H1 (cell line): ENCODE measurements at regions not wholly inside any gene's neighbourhood (a gene's known extent, or its start where the extent isn't known, plus 50 kb on each side); places are given as distances from the start of the nearest gene placed in this dataset.

Experiments used
- CTCF ChIA-PET: fragments of 300-600 bp; sonication (Branson Sonifier 250); formaldehyde crosslinking; loops from one replicate; lab custom pipeline; 2021; ENCODE audit not compliant: partially characterized antibody; lab: Charles Lee
- POLR2A ChIA-PET: fragments of 300-600 bp; sonication (Branson Sonifier 250); formaldehyde crosslinking; loops from one replicate; lab custom pipeline; 2021; ENCODE audit warnings: inconsistent platforms; ENCODE audit not compliant: partially characterized antibody; lab: Charles Lee
- DNase-seq, 2 experiments: peaks; one replicate each; pipeline versions ENCODE4 v3.0.0 to v3.0.0-alpha.2; 2010 to 2022; ENCODE audit warnings: low spot score in 2 of 2, low read depth in 1 of 2, mixed read lengths in 1 of 2
- FAIRE-seq: peaks from 2 replicates; lab custom pipeline; 2011; peaks lifted over from hg19 to GRCh38; lab: Jason Lieb, UNC
- H2AFZ ChIP-seq: 2 replicates; pipeline ENCODE4 v1.8.1; 2012; ENCODE audit warnings: low read length, inconsistent platforms
- H2AK5ac ChIP-seq: 2 replicates; pipeline ENCODE4 v1.6.1; 2013; ENCODE audit warnings: low read depth, low read length
- H2BK120ac ChIP-seq: replicated peaks from 2 replicates; pipeline ENCODE3; 2013; ENCODE audit warnings: low read depth, low read length, inconsistent platforms
- H2BK12ac ChIP-seq: 2 replicates; pipeline ENCODE4 v1.6.1; 2013; ENCODE audit warnings: low read depth, low read length
- H2BK15ac ChIP-seq: 2 replicates; pipeline ENCODE4 v1.6.1; 2013; ENCODE audit warnings: low read length
- H2BK20ac ChIP-seq: 2 replicates; pipeline ENCODE4 v1.6.1; 2013; ENCODE audit warnings: low read length
- H2BK5ac ChIP-seq: 2 replicates; pipeline ENCODE4 v1.6.1; 2013; ENCODE audit warnings: low read depth, low read length
- H3K14ac ChIP-seq: 2 replicates; pipeline ENCODE4 v1.6.1; 2013; ENCODE audit warnings: inconsistent platforms; ENCODE audit not compliant: insufficient read length
- H3K18ac ChIP-seq: 2 replicates; pipeline ENCODE4 v1.6.1; 2013; ENCODE audit warnings: low read length; ENCODE audit errors: extremely low read depth
- H3K23ac ChIP-seq: 2 replicates; pipeline ENCODE4 v1.6.1; 2013; ENCODE audit warnings: inconsistent platforms; ENCODE audit not compliant: insufficient read length
- H3K23me2 ChIP-seq: 2 replicates; pipeline ENCODE4 v1.6.1; 2013; ENCODE audit warnings: low read depth, low read length
- H3K27ac ChIP-seq: 2 replicates; pipeline ENCODE4 v1.6.1; 2011; ENCODE audit warnings: low read depth, low read length, inconsistent platforms
- H3K27me3 ChIP-seq, 4 experiments: replicated peaks in 1 of 4; 1 replicate in 1 of 4; 2 replicates in 3 of 4; pipeline versions ENCODE4 v1.6.1 to v1.8.1; 2011 to 2013; ENCODE audit warnings: low read length in 3 of 4, mild to moderate bottlenecking in 3 of 4, inconsistent platforms in 2 of 4, mixed read lengths in 2 of 4, moderate library complexity in 1 of 4; ENCODE audit not compliant: control insufficient read depth in 3 of 4, insufficient read depth in 3 of 4; ENCODE audit errors: extremely low read depth in 1 of 4
- H3K36me3 ChIP-seq, 4 experiments: 2 replicates each; pipeline versions ENCODE4 v1.6.1 to v1.8.1; 2011 to 2013; ENCODE audit warnings: mild to moderate bottlenecking in 4 of 4, low read length in 3 of 4, moderate library complexity in 2 of 4, control low read depth in 1 of 4, inconsistent platforms in 1 of 4; ENCODE audit not compliant: insufficient read depth in 4 of 4, control insufficient read depth in 2 of 4
- H3K4ac ChIP-seq: replicated peaks from 2 replicates; pipeline ENCODE3; 2013; ENCODE audit warnings: low read length, low read depth, mixed read lengths, inconsistent platforms; ENCODE audit not compliant: insufficient read length
- H3K4me1 ChIP-seq, 4 experiments: replicated peaks in 1 of 4; 1 replicate in 1 of 4; 2 replicates in 3 of 4; pipeline versions ENCODE4 v1.6.1 to v1.8.1; 2011 to 2013; ENCODE audit warnings: low read length in 3 of 4, inconsistent platforms in 2 of 4, mixed read lengths in 1 of 4; ENCODE audit not compliant: insufficient read depth in 4 of 4, control insufficient read depth in 3 of 4
- H3K4me2 ChIP-seq, 2 experiments: 2 replicates each; pipeline versions ENCODE4 v1.6.1 to v1.8.1; 2011 to 2013; ENCODE audit warnings: low read depth in 2 of 2, low read length in 2 of 2, control low read depth in 1 of 2, inconsistent platforms in 1 of 2, mild to moderate bottlenecking in 1 of 2; ENCODE audit not compliant: insufficient read depth in 1 of 2
- H3K4me3 ChIP-seq, 4 experiments: fragments of 200-600, 300-600 bp in 1 of 4; sonication (generic), shearing (Covaris generic), sonication (Bioruptor Twin) in 1 of 4; 2 replicates each; pipeline versions ENCODE4 v1.5.1 to v1.8.1; 2011 to 2016; ENCODE audit warnings: low read length in 4 of 4, low read depth in 3 of 4, control low read depth in 2 of 4, inconsistent platforms in 2 of 4, mild to moderate bottlenecking in 2 of 4, mixed read lengths in 1 of 4, moderate library complexity in 1 of 4; ENCODE audit not compliant: insufficient read depth in 2 of 4; ENCODE audit errors: extremely low read depth in 1 of 4
- H3K56ac ChIP-seq: replicated peaks from 2 replicates; pipeline ENCODE3; 2013; ENCODE audit warnings: low read depth, mild to moderate bottlenecking, mixed read lengths, low read length, inconsistent platforms; ENCODE audit not compliant: insufficient read length
- H3K79me1 ChIP-seq: 2 replicates; pipeline ENCODE4 v1.6.1; 2013; ENCODE audit warnings: low read depth, low read length, control low read depth
- H3K79me2 ChIP-seq, 2 experiments: 2 replicates each; pipeline versions ENCODE4 v1.6.1 to v1.8.1; 2012 to 2013; ENCODE audit warnings: low read length in 2 of 2, mild to moderate bottlenecking in 2 of 2, inconsistent platforms in 1 of 2; ENCODE audit not compliant: insufficient read depth in 2 of 2, control insufficient read depth in 1 of 2
- H3K9ac ChIP-seq, 4 experiments: replicated peaks in 1 of 4; 1 replicate in 1 of 4; 2 replicates in 3 of 4; pipeline versions ENCODE4 v1.6.1 to v1.8.1; 2011 to 2013; ENCODE audit warnings: low read depth in 3 of 4, low read length in 3 of 4, control low read depth in 2 of 4, mild to moderate bottlenecking in 2 of 4, moderate library complexity in 2 of 4, inconsistent platforms in 1 of 4; ENCODE audit errors: extremely low read depth in 1 of 4
- H3K9me3 ChIP-seq, 2 experiments: 2 replicates each; pipeline versions ENCODE4 v1.6.1 to v1.8.1; 2012 to 2013; ENCODE audit warnings: mild to moderate bottlenecking in 2 of 2, moderate library complexity in 2 of 2, control low read depth in 1 of 2, inconsistent platforms in 1 of 2, low read depth in 1 of 2, low read length in 1 of 2, mixed read lengths in 1 of 2; ENCODE audit not compliant: insufficient read depth in 2 of 2
- H4K20me1 ChIP-seq, 2 experiments: replicated peaks in 1 of 2; 2 replicates each; pipeline versions ENCODE3 to v1.8.1; 2011 to 2013; ENCODE audit warnings: inconsistent platforms in 2 of 2, low read length in 2 of 2, mild to moderate bottlenecking in 1 of 2; ENCODE audit not compliant: insufficient read depth in 2 of 2, control insufficient read depth in 1 of 2
- H4K5ac ChIP-seq: 2 replicates; pipeline ENCODE4 v1.6.1; 2013; ENCODE audit warnings: low read length, low read depth, mixed read lengths, inconsistent platforms; ENCODE audit not compliant: insufficient read length
- H4K8ac ChIP-seq: 2 replicates; pipeline ENCODE4 v1.8.0; 2013; ENCODE audit warnings: mild to moderate bottlenecking, moderate library complexity, low read length, inconsistent platforms; ENCODE audit not compliant: insufficient read depth; ENCODE audit errors: extremely low read depth
- H4K91ac ChIP-seq: replicated peaks from 2 replicates; pipeline ENCODE3; 2013; ENCODE audit warnings: low read length, mixed read lengths, inconsistent platforms; ENCODE audit not compliant: insufficient read length
- BCL11A ChIP-seq, 2 experiments: IDR thresholded peaks; one replicate each; pipeline ENCODE4 v1.6.1; 2011; ENCODE audit warnings: low read depth in 2 of 2, low read length in 2 of 2, mild to moderate bottlenecking in 2 of 2
- POU5F1 ChIP-seq: IDR thresholded peaks from 2 replicates; pipeline ENCODE4 v1.6.1; 2011; ENCODE audit warnings: low read depth, mild to moderate bottlenecking, low read length, moderate library complexity
- SIRT6 ChIP-seq: IDR thresholded peaks from one replicate; pipeline ENCODE4 v1.7.1; 2012; ENCODE audit warnings: low read length, inconsistent platforms
- YY1 ChIP-seq: IDR thresholded peaks from 2 replicates; pipeline ENCODE4 v1.6.1; 2011; ENCODE audit warnings: low read depth, mild to moderate bottlenecking, low read length
- WGBS, 2 experiments: shearing (Covaris generic) in 1 of 2; methylation state at CpG; one replicate each; pipeline versions ENCODE4 v1.1.6 to v1.1.7; 2013 to 2015; ENCODE audit warnings: low lambda C conversion rate in 2 of 2, mixed read lengths in 2 of 2, inconsistent platforms in 1 of 2, low coverage in 1 of 2, missing lambda C conversion rate in 1 of 2; ENCODE audit not compliant: insufficient replicate concordance in 2 of 2, insufficient coverage in 1 of 2, insufficient read length in 1 of 2; ENCODE audit errors: extremely low coverage in 1 of 2, missing lambda C conversion rate in 1 of 2; 5-methylcytosine and 5-hydroxymethylcytosine counted together

DNA sequence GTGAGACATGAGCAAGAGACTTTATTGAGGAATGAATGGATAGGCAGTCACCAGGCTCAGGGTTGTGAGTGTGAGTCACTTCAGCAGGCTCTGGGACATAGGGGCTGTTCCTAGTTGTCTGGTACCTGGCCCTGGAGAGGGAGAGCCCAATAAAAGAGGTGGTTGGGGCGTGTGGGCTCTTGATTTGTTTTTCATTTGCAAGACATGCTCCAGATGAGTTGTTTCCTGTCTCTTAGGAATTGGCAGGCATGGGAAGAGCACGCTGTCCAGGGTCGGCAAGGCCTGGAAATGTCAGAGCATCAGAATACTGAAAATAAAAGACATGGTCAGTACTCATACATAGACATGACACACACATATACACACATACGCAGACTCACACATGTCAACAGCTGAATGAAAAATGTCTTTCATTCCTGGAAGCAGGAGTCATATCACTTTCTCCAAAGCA lies 166.3 kb upstream of the SULF2 start:
- no peak overlapping the region for H3K14ac ChIP-seq
- ChIA-PET POLR2A (no interaction called here), CTCF (no interaction called here)
- H3K56ac ChIP-seq: no peak overlapping the region
- H3K23me2 ChIP-seq: no peaks in the 10 kb centered on the region
- H4K91ac ChIP-seq: no peak overlapping the region
- 68% methylated on average over 4 of the region's 4 CpGs; no CpG with 5 or more reads in 1 of the 2 experiments for WGBS, 2 experiments
- H2BK120ac ChIP-seq: no peak overlapping the region
- H3K79me2 ChIP-seq: no peaks in the 10 kb centered on the region
- no peak overlapping the region for H3K27ac ChIP-seq
- H3K18ac ChIP-seq: no peak overlapping the region
- no peaks in the 10 kb centered on the region for H3K36me3 ChIP-seq
- no peaks in the 10 kb centered on the region for H3K27me3 ChIP-seq
- DNase-seq (no peak), FAIRE-seq (no peak)
- H2BK12ac ChIP-seq: no peak overlapping the region
- no peak overlapping the region for H4K5ac ChIP-seq
- no peak overlapping the region for H3K4me2 ChIP-seq
- H2AFZ ChIP-seq: no peak overlapping the region
- H3K4me1 ChIP-seq: no peaks in the 10 kb centered on the region; a peak in 1 of 7 replicates
- no peak overlapping the region for H3K23ac ChIP-seq
- no peak overlapping the region for H4K8ac ChIP-seq
- H4K20me1 ChIP-seq: no peaks in the 10 kb centered on the region
- H2BK5ac ChIP-seq: no peak overlapping the region
- H2BK20ac ChIP-seq: no peak overlapping the region
- H3K9me3 ChIP-seq: no peaks in the 10 kb centered on the region; a peak in 1 of 4 replicates
- H3K9ac ChIP-seq: no peak overlapping the region
- no peak overlapping the region for H3K4me3 ChIP-seq
- no peaks in the 10 kb centered on the region for H3K79me1 ChIP-seq
- no peak overlapping the region for H3K4ac ChIP-seq
- H2AK5ac ChIP-seq: no peak overlapping the region
- H2BK15ac ChIP-seq: no peak overlapping the region
- TF ChIP-seq SIRT6: no peak
- TF ChIP-seq BCL11A (IDR thresholded peaks at IDR 0.05; ENCODE audit: low read depth in 2 of 2, low read length in 2 of 2): no peak
- no peak for TF ChIP-seq YY1
- no peak for TF ChIP-seq POU5F1
